ENCODE measurements at regions not wholly inside any gene's neighbourhood (a gene's known extent, or its start where the extent isn't known, plus 50 kb on each side); places are given as distances from the start of the nearest gene placed in this dataset.

GRCh38 chr3:124409650-124410275 lies 320.5 kb upstream of the UMPS start:
- TF ChIP-seq EZH2phosphoT487 (IDR thresholded peaks at IDR 0.05; ENCODE audit: low read length) (no peak), CTCF (IDR thresholded peaks at IDR 0.05; ENCODE audit: low read length) (no peak), EZH2 (optimal IDR thresholded peaks at IDR 0.05; ENCODE audit: low read depth, low read length) (no peak)
- Histone ChIP-seq H3K9me3 (replicated peaks; ENCODE audit: insufficient read depth, low read length) (no peaks in the 10 kb centered on the region), H3K9me2 (replicated peaks; ENCODE audit: insufficient read depth, low read length) (no peaks in the 10 kb centered on the region), H3K27ac (ENCODE audit: low read length) (no peak overlapping the region), H3K4me1 (ENCODE audit: low read length) (no peaks in the 10 kb centered on the region), H3F3A (ENCODE audit: insufficient read depth, low read length) (no peaks in the 10 kb centered on the region), H2AFZ (ENCODE audit: low read length) (no peak overlapping the region), H3K4me2 (ENCODE audit: low read depth, low read length) (no peak overlapping the region), H3K9ac (ENCODE audit: low read length) (no peak overlapping the region), H3K4me3 (ENCODE audit: low read length) (no peak overlapping the region), H3K79me2 (ENCODE audit: low read length) (no peaks in the 10 kb centered on the region), H3K27me3 (replicated peaks; ENCODE audit: insufficient read depth, low read length) (no peaks in the 10 kb centered on the region), H4K20me1 (ENCODE audit: insufficient read depth, low read length) (no peaks in the 10 kb centered on the region), H3K36me3 (replicated peaks; ENCODE audit: insufficient read depth, low read length) (no peaks in the 10 kb centered on the region)
- no peak for DNase-seq

- H3K79me2 ChIP-seq (ENCODE audit: low read length): no peaks in the 10 kb centered on the region
- H3K9ac ChIP-seq (ENCODE audit: low read length): no peak overlapping the region
- no peak overlapping the region for H2AFZ ChIP-seq (ENCODE audit: low read length)
- no peak overlapping the region for H3K27ac ChIP-seq (ENCODE audit: low read length)
- H3K9me2 ChIP-seq (replicated peaks; ENCODE audit: insufficient read depth, low read length): no peaks in the 10 kb centered on the region
- DNase-seq: no peak
- TF ChIP-seq EZH2 (optimal IDR thresholded peaks at IDR 0.05; ENCODE audit: low read depth, low read length) (no peak), EZH2phosphoT487 (IDR thresholded peaks at IDR 0.05; ENCODE audit: low read length) (no peak), CTCF (IDR thresholded peaks at IDR 0.05; ENCODE audit: low read length) (no peak)
- no peaks in the 10 kb centered on the region for H4K20me1 ChIP-seq (ENCODE audit: insufficient read depth, low read length)
- H3F3A ChIP-seq (ENCODE audit: insufficient read depth, low read length): no peaks in the 10 kb centered on the region
- no peak overlapping the region for H3K4me2 ChIP-seq (ENCODE audit: low read depth, low read length)
- H3K4me1 ChIP-seq (ENCODE audit: low read length): no peaks in the 10 kb centered on the region
- H3K27me3 ChIP-seq (replicated peaks; ENCODE audit: insufficient read depth, low read length): no peaks in the 10 kb centered on the region
- H3K36me3 ChIP-seq (replicated peaks; ENCODE audit: insufficient read depth, low read length): no peaks in the 10 kb centered on the region
- no peaks in the 10 kb centered on the region for H3K9me3 ChIP-seq (replicated peaks; ENCODE audit: insufficient read depth, low read length)
- H3K4me3 ChIP-seq (ENCODE audit: low read length): no peak overlapping the region
Measured at GRCh38 chr3:124410471-124410870, 319.8 kb upstream of the UMPS start.

GRCh38 chr3:124411728-124412127 lies 318.5 kb upstream of the UMPS start:
- H3F3A ChIP-seq (ENCODE audit: insufficient read depth, low read length): no peaks in the 10 kb centered on the region
- no peak overlapping the region for H3K4me3 ChIP-seq (ENCODE audit: low read length)
- DNase-seq: no peak
- no peak for TF ChIP-seq CTCF (IDR thresholded peaks at IDR 0.05; ENCODE audit: low read length)
- H3K9me3 ChIP-seq (replicated peaks; ENCODE audit: insufficient read depth, low read length): no peaks in the 10 kb centered on the region
- H3K27ac ChIP-seq (ENCODE audit: low read length): no peak overlapping the region
- no peak overlapping the region for H3K9ac ChIP-seq (ENCODE audit: low read length)
- no peaks in the 10 kb centered on the region for H3K79me2 ChIP-seq (ENCODE audit: low read length)
- H3K4me1 ChIP-seq (ENCODE audit: low read length): no peaks in the 10 kb centered on the region
- H3K27me3 ChIP-seq (replicated peaks; ENCODE audit: insufficient read depth, low read length): no peaks in the 10 kb centered on the region
- H3K4me2 ChIP-seq (ENCODE audit: low read depth, low read length): no peak overlapping the region
- no peaks in the 10 kb centered on the region for H4K20me1 ChIP-seq (ENCODE audit: insufficient read depth, low read length)
- H3K36me3 ChIP-seq (replicated peaks; ENCODE audit: insufficient read depth, low read length): no peaks in the 10 kb centered on the region
- no peaks in the 10 kb centered on the region for H3K9me2 ChIP-seq (replicated peaks; ENCODE audit: insufficient read depth, low read length)
- H2AFZ ChIP-seq (ENCODE audit: low read length): no peak overlapping the region
